ENCODE measurements at regions not wholly inside any gene's neighbourhood (a gene's known extent, or its start where the extent isn't known, plus 50 kb on each side); places are given as distances from the start of the nearest gene placed in this dataset.

DNA sequence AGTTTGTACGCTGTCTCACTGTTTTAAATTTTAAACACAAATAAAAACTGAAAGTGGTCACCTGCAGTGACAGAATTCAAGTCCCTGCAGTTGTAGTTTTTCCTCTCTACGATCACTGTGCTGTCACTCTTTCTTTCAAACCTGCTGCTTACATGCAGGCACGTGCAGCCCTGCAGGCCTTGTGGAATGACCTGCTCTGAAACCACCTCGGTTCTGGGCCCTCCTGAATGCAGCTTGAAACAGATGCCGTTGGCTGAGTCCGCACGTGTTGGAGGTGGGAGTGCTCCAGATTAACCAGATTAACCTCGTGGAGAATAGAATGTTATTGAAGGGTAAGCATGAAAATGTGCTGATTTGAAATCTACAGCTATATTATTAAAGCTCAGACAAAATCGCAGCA lies 126.0 kb upstream of the ERCC6L2 start:
- POLR2A ChIA-PET, result no interaction called here
- H3K4me1 Mint-ChIP-seq, result peaks cover 15% of the 10 kb centered on the region
- H3K9me3 Mint-ChIP-seq, result no peaks in the 10 kb centered on the region
- DNase-seq, result no peak
- peaks cover 30% of the 10 kb centered on the region for H3K27me3 Mint-ChIP-seq
- H3K27ac Mint-ChIP-seq, result no peak overlapping the region
- CTCF ChIA-PET, result no interaction called here
- H3K36me3 Mint-ChIP-seq (ENCODE audit: low read depth), result peaks cover 4% of the 10 kb centered on the region
- no peak overlapping the region for H3K4me3 Mint-ChIP-seq

DNA sequence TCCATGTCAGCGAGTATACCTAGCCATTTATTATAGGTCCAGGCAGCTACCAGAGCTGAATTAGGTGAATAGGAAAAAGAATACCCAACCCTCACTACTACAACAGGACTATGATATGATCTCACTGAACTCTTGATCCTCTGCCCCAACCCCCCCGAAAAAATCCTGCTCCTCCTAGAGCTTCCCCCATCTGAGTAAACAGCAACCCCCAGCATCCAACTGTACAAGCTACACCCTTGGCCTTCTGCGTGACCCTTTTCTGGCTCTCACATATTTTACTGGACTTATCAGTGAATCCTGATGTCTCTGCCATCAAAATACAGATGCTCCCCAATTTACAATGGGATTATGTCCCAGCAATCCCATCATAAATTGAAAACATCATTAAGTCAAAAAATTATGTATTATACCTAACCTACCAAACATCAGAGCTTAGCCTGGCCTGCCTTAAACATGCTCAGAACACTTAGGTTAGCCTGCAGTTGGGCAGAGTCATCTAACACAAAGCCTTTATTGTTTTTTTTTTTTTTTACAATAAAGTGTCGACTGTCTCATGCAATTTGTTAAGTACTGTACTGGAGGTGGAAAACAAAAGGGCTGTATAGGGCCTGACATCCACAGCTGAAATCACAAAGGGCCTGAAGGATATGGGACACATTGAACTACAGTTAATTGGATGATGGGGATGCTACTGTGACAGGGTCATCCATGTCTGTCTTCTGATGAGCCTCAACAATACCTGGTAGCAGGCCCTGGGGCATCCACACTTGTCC lies 128.9 kb upstream of the ERCC6L2 start:
- DNase-seq, result no peak
- Mint-ChIP-seq H3K27me3 (peaks cover 33% of the 10 kb centered on the region), H3K9me3 (no peaks in the 10 kb centered on the region), H3K4me1 (peaks cover 15% of the 10 kb centered on the region), H3K4me3 (no peak overlapping the region), H3K36me3 (ENCODE audit: low read depth) (peaks cover 4% of the 10 kb centered on the region), H3K27ac (no peak overlapping the region)
- ChIA-PET CTCF (interaction anchor here (1.2 to 1.9 kb wide), 2 partner anchors 10 to 19 kb away, joined by 4 to 5 read pairs; no protein-coding TSS in a partner anchor), POLR2A (no interaction called here)

DNA sequence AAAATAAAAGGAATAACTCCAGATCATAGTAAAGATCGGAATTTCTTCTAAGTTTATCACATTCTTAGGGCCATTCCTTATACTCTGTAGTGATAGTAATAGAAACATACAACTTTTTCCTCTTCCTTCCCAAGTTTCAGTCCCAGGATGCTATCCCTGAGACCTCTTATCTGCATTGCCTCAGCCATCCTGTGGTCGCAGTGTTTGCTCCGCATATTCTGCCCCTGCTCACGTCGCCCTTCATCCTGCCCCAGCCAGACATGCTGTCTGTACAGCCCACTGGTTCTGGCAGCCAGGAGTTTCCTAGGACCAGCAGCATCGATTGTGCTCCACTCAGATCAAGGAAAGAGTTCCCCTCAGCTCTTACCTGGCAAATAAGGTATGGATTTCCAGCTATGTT lies 132.7 kb upstream of the ERCC6L2 start:
- CTCF ChIA-PET, result no interaction called here
- Mint-ChIP-seq H3K4me3 (no peak overlapping the region), H3K9me3 (no peaks in the 10 kb centered on the region), H3K4me1 (peaks cover 6% of the 10 kb centered on the region), H3K27ac (no peak overlapping the region), H3K27me3 (peaks cover 21% of the 10 kb centered on the region), H3K36me3 (ENCODE audit: low read depth) (no peaks in the 10 kb centered on the region)
- POLR2A ChIA-PET, result no interaction called here
- DNase-seq, result no peak

DNA sequence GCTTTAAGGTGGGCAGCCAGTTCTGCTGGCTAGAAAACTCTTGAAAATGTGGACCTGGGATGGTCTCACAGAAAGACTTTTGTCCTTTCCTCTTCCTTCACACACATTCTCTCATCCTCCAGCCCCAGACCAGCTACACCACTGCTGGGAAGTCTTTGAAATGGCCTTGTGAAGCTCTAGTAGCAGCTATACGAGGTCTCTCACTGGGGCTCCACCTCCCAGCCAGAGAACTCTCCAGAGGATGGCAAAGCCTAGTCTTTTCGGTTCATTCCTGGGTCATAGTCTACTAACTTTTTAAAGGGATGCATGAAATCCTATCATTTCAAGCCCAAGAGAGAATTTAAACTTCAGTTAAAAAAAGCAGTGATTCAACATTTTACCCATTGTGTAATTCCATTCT lies 133.9 kb upstream of the ERCC6L2 start:
- Mint-ChIP-seq H3K36me3 (ENCODE audit: low read depth) (no peaks in the 10 kb centered on the region), H3K4me3 (no peak overlapping the region), H3K27me3 (peaks cover 19% of the 10 kb centered on the region), H3K9me3 (no peaks in the 10 kb centered on the region), H3K27ac (no peak overlapping the region), H3K4me1 (peaks cover 6% of the 10 kb centered on the region)
- CTCF ChIA-PET, result no interaction called here
- POLR2A ChIA-PET, result no interaction called here
- no peak for DNase-seq

DNA sequence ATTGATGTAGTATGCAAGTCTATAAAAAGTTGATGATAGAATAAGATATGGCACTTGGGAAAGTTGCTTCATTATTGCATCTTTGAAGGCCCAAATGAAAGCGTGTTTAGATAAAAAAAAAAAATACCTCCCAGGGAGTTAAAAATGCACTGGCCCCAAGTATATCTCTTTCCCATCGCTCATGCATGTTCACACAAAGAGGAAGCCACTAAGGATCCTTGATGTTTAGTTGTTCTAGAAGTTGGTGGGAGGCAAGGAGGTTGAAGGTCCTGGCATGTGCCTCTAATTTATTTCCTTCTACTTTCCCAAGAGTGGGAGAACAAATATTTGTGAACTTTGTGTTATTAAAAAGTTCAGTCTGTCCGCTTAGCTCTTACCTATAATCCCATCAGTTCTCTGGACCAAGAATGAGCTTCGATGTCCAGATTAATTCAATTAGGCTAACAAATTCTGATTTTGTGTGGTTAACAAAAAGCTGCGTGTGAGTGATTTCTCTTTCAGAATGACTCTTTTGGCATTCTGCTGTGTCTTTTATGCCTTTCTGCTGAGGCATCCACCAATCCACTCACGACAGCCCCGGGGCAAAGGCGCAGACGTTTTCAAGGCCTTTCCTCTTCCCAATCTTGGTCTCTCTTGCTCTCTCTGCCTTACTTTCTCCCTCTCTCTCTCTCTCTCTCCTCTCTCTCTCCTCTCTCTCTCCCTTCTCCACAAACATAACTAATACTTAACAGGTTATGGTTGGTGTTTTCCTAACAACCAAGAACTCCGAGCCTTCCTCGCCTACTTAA lies 135.1 kb upstream of the ERCC6L2 start:
- Mint-ChIP-seq H3K36me3 (ENCODE audit: low read depth) (no peaks in the 10 kb centered on the region), H3K27me3 (peaks cover 23% of the 10 kb centered on the region), H3K27ac (no peak overlapping the region), H3K9me3 (no peaks in the 10 kb centered on the region), H3K4me3 (no peak overlapping the region), H3K4me1 (peaks cover 6% of the 10 kb centered on the region)
- CTCF ChIA-PET, result no interaction called here
- POLR2A ChIA-PET, result no interaction called here
- no peak for DNase-seq

DNA sequence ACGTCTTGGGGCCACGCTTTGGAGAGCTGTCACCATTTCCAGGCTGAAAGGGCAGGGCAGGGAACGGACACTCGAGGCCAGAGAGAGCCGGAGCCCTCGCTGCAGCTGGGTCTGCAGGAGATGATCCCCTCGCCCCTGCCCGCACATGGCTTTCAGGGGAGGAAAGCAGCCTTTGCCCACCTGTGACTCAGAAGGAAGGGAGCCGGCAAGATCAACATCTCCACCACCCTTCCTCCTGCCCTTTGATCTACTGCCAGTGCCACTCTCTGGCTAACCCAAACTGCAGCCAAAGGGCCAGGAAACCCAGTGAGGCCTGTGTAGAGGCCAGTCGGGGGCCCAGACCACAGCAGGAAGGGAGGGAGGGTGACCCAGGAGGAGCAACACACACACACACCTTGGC lies 137.1 kb upstream of the ERCC6L2 start:
- ChIA-PET CTCF (no interaction called here), POLR2A (no interaction called here)
- Mint-ChIP-seq H3K4me1 (peaks cover 6% of the 10 kb centered on the region), H3K27ac (no peak overlapping the region), H3K27me3 (peaks cover 19% of the 10 kb centered on the region), H3K9me3 (no peaks in the 10 kb centered on the region), H3K4me3 (no peak overlapping the region), H3K36me3 (ENCODE audit: low read depth) (no peaks in the 10 kb centered on the region)
- DNase-seq, result no peak

DNA sequence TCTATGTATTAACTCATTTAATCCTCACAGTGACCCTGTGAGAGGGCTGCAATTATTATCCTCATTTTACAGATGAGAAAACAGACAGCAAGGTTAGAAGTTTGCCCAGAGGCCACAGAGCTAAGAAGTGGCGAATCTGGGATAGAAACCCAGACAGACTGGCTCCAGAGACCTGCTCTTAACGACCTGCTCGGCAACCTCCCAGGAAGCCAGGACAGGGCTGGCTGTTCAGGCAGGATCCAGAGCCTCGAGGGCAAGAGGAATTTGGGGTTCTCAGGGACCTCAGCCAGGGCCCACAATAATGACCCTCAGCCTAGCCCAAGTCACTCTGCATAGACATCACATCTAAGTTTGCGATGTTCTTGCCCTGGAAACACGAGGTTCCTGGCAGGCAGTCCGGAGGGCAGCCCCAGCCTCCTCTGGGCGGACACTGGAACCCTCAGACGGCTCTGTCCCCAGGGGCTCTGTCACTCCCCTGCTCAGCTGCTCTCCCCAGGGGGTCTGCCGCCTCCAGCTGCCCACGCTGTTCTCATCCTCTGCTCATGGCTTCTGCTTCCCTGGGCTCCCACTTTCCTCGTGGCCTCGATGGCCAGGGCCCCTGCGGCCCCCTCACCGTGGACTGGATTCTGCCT lies 138.5 kb upstream of the ERCC6L2 start:
- Mint-ChIP-seq H3K27me3 (peaks cover 21% of the 10 kb centered on the region), H3K4me3 (no peak overlapping the region), H3K27ac (no peak overlapping the region), H3K4me1 (peaks cover 6% of the 10 kb centered on the region), H3K36me3 (ENCODE audit: low read depth) (no peaks in the 10 kb centered on the region), H3K9me3 (no peaks in the 10 kb centered on the region)
- DNase-seq, result no peak
- ChIA-PET CTCF (interaction anchor here (0.8 to 1.7 kb wide), 3 partner anchors 10 to 115 kb away, joined by 3 to 7 read pairs (median 4); no protein-coding TSS in a partner anchor), POLR2A (interaction anchor here (1.3 kb wide), 1 partner anchor 10 kb away, joined by 4 read pairs; no protein-coding TSS in a partner anchor)

DNA sequence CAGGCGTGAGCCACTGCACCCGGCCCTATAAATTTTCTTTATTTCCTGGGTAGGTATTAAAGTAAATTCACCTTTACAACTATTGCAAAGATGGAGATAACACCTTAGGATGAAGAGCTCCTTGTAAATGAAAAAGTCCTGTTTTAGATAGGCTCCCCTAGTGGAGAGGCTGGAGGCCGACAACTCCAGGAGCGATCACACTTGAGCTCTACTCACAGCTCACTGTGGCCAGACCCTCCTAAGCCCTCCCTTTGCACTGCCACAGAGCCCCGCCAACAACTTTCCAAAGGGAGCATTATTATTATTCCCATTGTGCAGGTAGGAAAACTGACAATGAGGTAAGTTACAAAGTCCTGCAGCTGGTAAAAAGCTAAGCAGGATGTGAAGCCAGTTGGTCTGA lies 139.1 kb upstream of the ERCC6L2 start:
- Mint-ChIP-seq H3K9me3 (no peaks in the 10 kb centered on the region), H3K27me3 (peaks cover 24% of the 10 kb centered on the region), H3K36me3 (ENCODE audit: low read depth) (no peaks in the 10 kb centered on the region), H3K4me1 (peaks cover 6% of the 10 kb centered on the region), H3K4me3 (no peak overlapping the region), H3K27ac (no peak overlapping the region)
- ChIA-PET CTCF (interaction anchor here (0.8 to 1.7 kb wide), 3 partner anchors 10 to 116 kb away, joined by 3 to 7 read pairs (median 4); no protein-coding TSS in a partner anchor), POLR2A (interaction anchor here (1.3 kb wide), 1 partner anchor 9 kb away, joined by 4 read pairs; no protein-coding TSS in a partner anchor)
- DNase-seq, result no peak

DNA sequence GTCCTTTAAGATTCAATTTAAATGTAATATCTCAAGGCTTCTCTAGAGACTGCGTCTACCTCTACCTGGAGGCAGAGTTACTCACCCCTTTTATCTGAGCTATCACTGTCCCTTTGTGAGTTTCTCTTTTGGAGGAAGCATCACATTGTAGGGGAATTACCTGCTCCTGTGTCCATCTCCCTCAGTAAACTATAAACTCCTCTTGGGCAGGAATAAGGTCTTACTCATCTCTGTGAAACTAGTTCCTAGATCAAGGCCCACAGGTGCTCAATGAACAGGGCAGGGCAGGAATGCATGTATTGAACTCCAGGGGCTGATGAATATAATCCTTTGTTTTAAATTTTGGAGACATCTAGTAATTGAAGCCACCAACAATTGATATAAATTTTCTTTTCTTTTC lies 139.8 kb upstream of the ERCC6L2 start:
- no peak for DNase-seq
- CTCF ChIA-PET, result interaction anchor here (1.7 kb wide), 1 partner anchor 9 kb away, joined by 7 read pairs; no protein-coding TSS in a partner anchor
- POLR2A ChIA-PET, result interaction anchor here (1.3 kb wide), 1 partner anchor 8 kb away, joined by 4 read pairs; no protein-coding TSS in a partner anchor
- H3K27ac Mint-ChIP-seq, result no peak overlapping the region
- peaks cover 28% of the 10 kb centered on the region for H3K27me3 Mint-ChIP-seq
- H3K9me3 Mint-ChIP-seq, result no peaks in the 10 kb centered on the region
- H3K36me3 Mint-ChIP-seq (ENCODE audit: low read depth), result no peaks in the 10 kb centered on the region
- no peak overlapping the region for H3K4me3 Mint-ChIP-seq
- H3K4me1 Mint-ChIP-seq, result peaks cover 3% of the 10 kb centered on the region

DNA sequence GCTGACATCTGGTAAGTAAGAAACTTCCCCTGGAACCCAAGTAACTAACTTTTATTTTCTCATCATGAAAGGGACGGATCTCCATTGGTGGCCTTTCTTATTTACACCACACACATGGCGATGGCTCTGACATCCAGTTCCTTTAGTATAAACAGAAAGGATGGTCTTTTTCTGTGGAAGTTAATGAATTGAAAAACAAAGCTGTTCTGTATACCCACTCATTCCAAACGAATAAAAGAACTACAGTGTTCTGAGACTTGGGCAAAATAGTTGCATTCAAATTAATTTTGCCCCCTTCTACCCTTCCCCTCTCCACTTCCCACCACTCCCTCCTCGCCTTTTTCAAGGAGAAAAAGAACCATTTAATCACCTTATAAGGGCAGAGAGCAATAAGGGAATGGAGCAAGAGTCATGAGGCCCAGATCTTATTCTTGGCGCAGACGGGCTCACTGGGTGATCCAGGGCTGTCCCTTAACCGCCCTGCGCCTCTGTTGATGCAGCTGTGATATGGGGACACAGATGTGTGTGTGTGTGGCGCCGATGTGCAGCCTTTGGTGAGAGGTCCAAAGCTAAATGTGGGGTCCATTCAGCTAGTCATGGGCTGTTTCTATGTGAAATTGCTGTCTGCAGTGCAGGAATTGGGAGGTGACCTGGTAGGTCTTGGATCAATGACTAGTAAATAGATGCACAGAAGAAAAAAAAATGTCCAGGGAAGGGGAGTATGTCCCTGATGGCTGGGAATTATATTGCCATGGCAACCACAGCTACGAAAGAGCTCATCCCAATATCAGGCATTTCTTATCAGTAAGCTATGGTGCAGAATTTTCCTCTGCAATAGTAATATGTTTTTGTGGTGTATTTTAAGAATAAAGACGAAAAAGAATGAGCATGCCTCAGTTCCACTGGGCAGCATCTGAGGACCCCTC lies 141.5 kb upstream of the ERCC6L2 start:
- H3K36me3 Mint-ChIP-seq (ENCODE audit: low read depth), result no peaks in the 10 kb centered on the region
- CTCF ChIA-PET, result no interaction called here
- no peak for DNase-seq
- no peak overlapping the region for H3K27ac Mint-ChIP-seq
- no peaks in the 10 kb centered on the region for H3K4me1 Mint-ChIP-seq
- H3K9me3 Mint-ChIP-seq, result peaks cover 6% of the 10 kb centered on the region
- POLR2A ChIA-PET, result interaction anchor here (1.4 kb wide), 1 partner anchor 141 kb away, joined by 3 read pairs; the partner anchor contains the start of gene ERCC6L2
- H3K4me3 Mint-ChIP-seq, result no peak overlapping the region
- H3K27me3 Mint-ChIP-seq, result peaks cover 28% of the 10 kb centered on the region

DNA sequence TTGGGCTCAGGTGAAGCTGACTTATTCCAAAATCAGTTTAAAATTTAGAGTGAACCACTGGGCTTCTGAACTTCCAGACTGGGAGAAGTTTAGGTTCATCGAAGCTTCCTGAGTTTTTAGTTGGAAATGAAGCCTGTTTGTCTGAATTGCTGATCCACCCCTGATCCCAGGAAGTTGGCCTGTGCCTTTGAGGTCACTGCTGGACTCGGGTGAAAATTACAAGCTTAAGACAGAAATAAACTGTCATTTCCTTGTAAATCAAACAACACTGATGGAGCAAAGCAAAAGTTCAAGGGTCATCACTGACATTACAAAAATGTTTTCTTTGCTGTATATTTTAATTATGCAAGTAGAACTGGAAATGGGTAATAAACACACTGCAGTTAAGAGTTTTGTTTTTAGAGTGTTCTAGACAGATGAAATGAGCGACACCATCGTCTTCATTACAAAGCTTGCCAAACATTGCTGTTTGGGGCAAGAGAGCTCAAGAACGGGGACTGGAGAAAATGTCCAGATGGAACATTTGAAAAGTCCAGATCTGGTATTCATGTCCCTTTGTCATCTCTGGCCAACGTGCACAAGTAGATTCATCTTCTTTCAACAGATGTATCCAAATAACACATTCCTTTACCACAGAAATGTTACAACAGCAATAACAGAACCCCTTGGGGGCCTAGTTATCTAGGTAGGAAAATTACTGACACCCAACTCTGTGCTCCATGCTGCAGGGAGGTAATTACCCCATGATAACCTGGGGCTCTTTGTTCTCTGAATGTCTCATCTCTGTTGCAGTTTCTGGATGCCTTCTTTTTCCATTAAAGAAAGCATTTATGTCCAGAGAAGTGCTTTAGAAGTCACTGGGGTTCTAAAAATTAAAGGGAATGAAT lies 142.4 kb upstream of the ERCC6L2 start:
- Mint-ChIP-seq H3K36me3 (ENCODE audit: low read depth) (no peaks in the 10 kb centered on the region), H3K4me3 (no peak overlapping the region), H3K4me1 (no peaks in the 10 kb centered on the region), H3K9me3 (peaks cover 11% of the 10 kb centered on the region), H3K27me3 (peaks cover 28% of the 10 kb centered on the region), H3K27ac (no peak overlapping the region)
- POLR2A ChIA-PET, result no interaction called here
- CTCF ChIA-PET, result interaction anchor here (0.6 kb wide), 1 partner anchor 49 kb away, joined by 4 read pairs; no protein-coding TSS in a partner anchor
- DNase-seq, result no peak

DNA sequence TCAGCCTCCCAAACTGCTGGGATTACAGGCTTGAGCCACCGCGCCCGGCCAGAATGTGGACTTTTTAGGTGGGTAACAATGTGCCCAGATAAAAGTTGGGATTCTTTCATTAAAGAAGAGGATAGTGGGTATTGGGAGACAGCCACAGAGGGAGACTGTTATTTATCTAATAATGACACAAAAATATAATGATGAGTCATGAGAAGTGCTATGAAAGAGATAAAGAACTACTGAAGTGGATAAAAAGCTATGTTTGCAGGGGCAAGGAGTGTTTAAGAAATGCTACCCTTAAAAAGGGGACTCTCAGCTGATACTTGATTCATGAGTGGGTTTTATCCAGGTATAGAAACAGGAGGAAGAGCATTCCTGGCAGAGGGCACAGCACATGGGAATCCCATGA lies 143.6 kb upstream of the ERCC6L2 start:
- Mint-ChIP-seq H3K27me3 (peaks cover 28% of the 10 kb centered on the region), H3K9me3 (peaks cover 11% of the 10 kb centered on the region), H3K4me1 (no peaks in the 10 kb centered on the region), H3K4me3 (no peak overlapping the region), H3K36me3 (ENCODE audit: low read depth) (no peaks in the 10 kb centered on the region), H3K27ac (no peak overlapping the region)
- CTCF ChIA-PET, result no interaction called here
- POLR2A ChIA-PET, result no interaction called here
- DNase-seq, result no peak

Measured in activated CD4-positive, alpha-beta memory T cell treated with anti-CD3 and anti-CD28 coated beads, Interleukin-2, amount 10 ng/mL, durations not matched to agents 7 days and 5 days (primary cell).